ENCODE measurements at regions not wholly inside any gene's neighbourhood (a gene's known extent, or its start where the extent isn't known, plus 50 kb on each side); places are given as distances from the start of the nearest gene placed in this dataset.

GRCh38 chr4:19386786-19387185 is 864.9 kb upstream of the SLIT2 start:
- H3K4me3 Mint-ChIP-seq, result no peak overlapping the region
- H3K9me3 Mint-ChIP-seq, result peaks cover 10% of the 10 kb centered on the region
- DNase-seq (ENCODE audit: low spot score in 2 of 2, unreplicated experiment in 2 of 2), result no peak
- TF ChIP-seq, protein P1, sequence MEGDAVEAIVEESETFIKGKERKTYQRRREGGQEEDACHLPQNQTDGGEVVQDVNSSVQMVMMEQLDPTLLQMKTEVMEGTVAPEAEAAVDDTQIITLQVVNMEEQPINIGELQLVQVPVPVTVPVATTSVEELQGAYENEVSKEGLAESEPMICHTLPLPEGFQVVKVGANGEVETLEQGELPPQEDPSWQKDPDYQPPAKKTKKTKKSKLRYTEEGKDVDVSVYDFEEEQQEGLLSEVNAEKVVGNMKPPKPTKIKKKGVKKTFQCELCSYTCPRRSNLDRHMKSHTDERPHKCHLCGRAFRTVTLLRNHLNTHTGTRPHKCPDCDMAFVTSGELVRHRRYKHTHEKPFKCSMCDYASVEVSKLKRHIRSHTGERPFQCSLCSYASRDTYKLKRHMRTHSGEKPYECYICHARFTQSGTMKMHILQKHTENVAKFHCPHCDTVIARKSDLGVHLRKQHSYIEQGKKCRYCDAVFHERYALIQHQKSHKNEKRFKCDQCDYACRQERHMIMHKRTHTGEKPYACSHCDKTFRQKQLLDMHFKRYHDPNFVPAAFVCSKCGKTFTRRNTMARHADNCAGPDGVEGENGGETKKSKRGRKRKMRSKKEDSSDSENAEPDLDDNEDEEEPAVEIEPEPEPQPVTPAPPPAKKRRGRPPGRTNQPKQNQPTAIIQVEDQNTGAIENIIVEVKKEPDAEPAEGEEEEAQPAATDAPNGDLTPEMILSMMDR (IDR thresholded peaks at IDR 0.05; ENCODE audit: unreplicated experiment), result no peak
- H3K27me3 Mint-ChIP-seq (ENCODE audit: low read depth), result no peaks in the 10 kb centered on the region
- H3K4me1 Mint-ChIP-seq, result peaks cover 5% of the 10 kb centered on the region
- peak overlapping the region; percentile 3 for H3K27ac Mint-ChIP-seq
- no peaks in the 10 kb centered on the region for H3K36me3 Mint-ChIP-seq

DNA sequence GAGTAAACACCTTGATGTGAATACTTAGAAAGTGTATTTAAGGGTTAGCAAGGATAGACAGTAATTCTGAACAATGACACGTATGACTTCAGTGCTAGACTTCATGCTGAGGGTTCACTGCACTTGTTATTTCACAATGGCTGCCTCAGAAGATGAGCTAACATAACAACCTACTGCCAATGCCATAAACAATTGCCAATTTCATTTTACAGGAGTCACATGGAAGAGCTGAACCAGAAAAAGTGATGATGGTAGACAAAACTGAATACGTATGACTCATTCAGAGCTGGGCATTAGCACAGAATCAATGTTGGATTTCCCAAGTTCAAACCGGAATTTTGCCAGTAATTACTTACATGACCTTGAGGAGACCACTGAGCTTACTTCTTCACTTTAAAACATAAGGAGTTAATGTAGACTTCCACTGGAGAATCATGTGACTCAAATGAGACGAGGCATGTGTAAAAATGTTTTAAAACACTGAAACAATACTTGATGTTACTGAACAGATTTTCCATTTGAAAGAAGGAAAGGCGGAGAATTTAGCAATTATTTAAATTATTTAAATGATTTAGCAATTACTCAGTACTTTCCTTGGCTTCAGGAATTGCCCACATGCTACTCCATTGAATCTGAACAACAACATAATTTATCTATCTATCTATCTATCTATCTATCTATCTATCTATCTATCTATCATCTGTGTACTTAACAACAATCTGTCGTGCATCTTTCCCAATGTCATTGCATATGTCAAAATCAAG is 868.5 kb upstream of the SLIT2 start:
- Mint-ChIP-seq H3K36me3 (no peaks in the 10 kb centered on the region), H3K9me3 (no peaks in the 10 kb centered on the region), H3K27me3 (ENCODE audit: low read depth) (no peaks in the 10 kb centered on the region), H3K27ac (no peak overlapping the region), H3K4me1 (peaks cover 5% of the 10 kb centered on the region), H3K4me3 (no peak overlapping the region)
- TF ChIP-seq, protein P1 (IDR thresholded peaks at IDR 0.05; ENCODE audit: unreplicated experiment), result no peak
- no peak for DNase-seq (ENCODE audit: low spot score in 2 of 2, unreplicated experiment in 2 of 2)

GRCh38 chr4:19381068-19381467 is 870.6 kb upstream of the SLIT2 start:
- Mint-ChIP-seq H3K36me3 (no peaks in the 10 kb centered on the region), H3K27ac (no peak overlapping the region), H3K4me3 (no peak overlapping the region), H3K9me3 (no peaks in the 10 kb centered on the region), H3K27me3 (ENCODE audit: low read depth) (no peaks in the 10 kb centered on the region), H3K4me1 (peaks cover under 1% of the 10 kb centered on the region)
- TF ChIP-seq, protein P1 (IDR thresholded peaks at IDR 0.05; ENCODE audit: unreplicated experiment), result no peak
- DNase-seq (ENCODE audit: low spot score in 2 of 2, unreplicated experiment in 2 of 2), result no peak

- Mint-ChIP-seq H3K36me3 (no peaks in the 10 kb centered on the region), H3K27me3 (ENCODE audit: low read depth) (no peaks in the 10 kb centered on the region), H3K9me3 (no peaks in the 10 kb centered on the region), H3K4me1 (peaks cover 5% of the 10 kb centered on the region), H3K27ac (no peak overlapping the region), H3K4me3 (no peak overlapping the region)
- TF ChIP-seq, protein P1 (IDR thresholded peaks at IDR 0.05; ENCODE audit: unreplicated experiment), result no peak
- no peak for DNase-seq (ENCODE audit: low spot score in 2 of 2, unreplicated experiment in 2 of 2)
These were observed 871.1 kb upstream of the SLIT2 start for GRCh38 chr4:19380600-19380999.

DNA sequence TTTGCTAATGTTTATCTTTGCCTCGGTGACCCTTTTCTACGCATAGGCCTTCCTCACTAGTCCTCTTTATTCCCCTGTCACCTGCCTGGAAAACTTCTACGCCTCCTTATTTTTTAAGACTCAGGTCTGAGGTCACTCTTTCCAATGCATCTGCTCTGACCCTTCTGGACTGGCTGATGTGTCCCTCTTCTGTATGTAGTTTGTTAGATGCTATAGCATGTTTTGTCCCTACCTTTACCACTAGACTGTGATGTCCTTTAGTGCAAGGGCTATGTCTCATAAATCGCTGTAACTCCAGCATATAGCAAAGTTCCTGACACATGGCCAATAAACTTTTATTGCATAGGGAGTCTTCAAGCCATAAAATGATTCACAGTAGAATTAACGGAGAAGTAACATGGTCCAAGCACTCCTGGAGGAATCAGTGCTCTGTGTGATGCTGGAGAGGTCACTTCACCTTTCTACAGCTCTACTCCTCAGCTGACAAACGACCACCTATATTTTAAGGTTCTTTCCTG is 872.5 kb upstream of the SLIT2 start:
- H3K4me1 Mint-ChIP-seq, result peaks cover 18% of the 10 kb centered on the region
- H3K27ac Mint-ChIP-seq, result no peak overlapping the region
- H3K27me3 Mint-ChIP-seq (ENCODE audit: low read depth), result no peaks in the 10 kb centered on the region
- H3K9me3 Mint-ChIP-seq, result no peaks in the 10 kb centered on the region
- no peaks in the 10 kb centered on the region for H3K36me3 Mint-ChIP-seq
- no peak overlapping the region for H3K4me3 Mint-ChIP-seq
- TF ChIP-seq, protein P1 (IDR thresholded peaks at IDR 0.05; ENCODE audit: unreplicated experiment), result no peak
- no peak for DNase-seq (ENCODE audit: low spot score in 2 of 2, unreplicated experiment in 2 of 2)
